Trophoblast cell (in vitro differentiated cells and primary cell): ENCODE measurements at regions not wholly inside any gene's neighbourhood (a gene's known extent, or its start where the extent isn't known, plus 50 kb on each side); places are given as distances from the start of the nearest gene placed in this dataset.
"Not testable (repeated sequence)": the region's sequence is repeated elsewhere in the genome, so short reads cannot be mapped to it uniquely, and the experiment has no call there.

Experiments used
- DNase-seq, 2 donors: peaks; one replicate each; pipeline ENCODE4 v3.0.0-alpha.2; 2016
- H2AFZ ChIP-seq: 2 replicates; pipeline ENCODE4 v1.6.1; 2013; ENCODE audit warnings: low read length, moderate library complexity, mild to moderate bottlenecking; ENCODE audit not compliant: insufficient read depth, poor library complexity
- H2AK5ac ChIP-seq: 2 replicates; pipeline ENCODE4 v1.6.1; 2013; ENCODE audit warnings: mild to moderate bottlenecking, low read length
- H2BK120ac ChIP-seq: 2 replicates; pipeline ENCODE4 v1.6.1; 2013; ENCODE audit warnings: low read length, mild to moderate bottlenecking, moderate library complexity; ENCODE audit not compliant: insufficient read depth, poor library complexity
- H2BK12ac ChIP-seq: 2 replicates; pipeline ENCODE4 v1.6.1; 2013; ENCODE audit warnings: mild to moderate bottlenecking, low read length, moderate library complexity
- H2BK5ac ChIP-seq: 2 replicates; pipeline ENCODE4 v1.6.1; 2013; ENCODE audit warnings: low read length, low read depth, moderate library complexity, mild to moderate bottlenecking; ENCODE audit not compliant: poor library complexity
- H3K14ac ChIP-seq: 2 replicates; pipeline ENCODE4 v1.6.1; 2013; ENCODE audit warnings: mild to moderate bottlenecking, low read length
- H3K18ac ChIP-seq: 2 replicates; pipeline ENCODE4 v1.6.1; 2013; ENCODE audit warnings: mild to moderate bottlenecking, low read length
- H3K23ac ChIP-seq: 2 replicates; pipeline ENCODE4 v1.6.1; 2013; ENCODE audit warnings: low read length
- H3K27ac ChIP-seq: 2 replicates; pipeline ENCODE4 v1.5.1; 2013; ENCODE audit warnings: low read depth, mild to moderate bottlenecking, inconsistent platforms, low read length, moderate library complexity
- H3K27me3 ChIP-seq: 2 replicates; pipeline ENCODE4 v1.6.1; 2013; ENCODE audit warnings: inconsistent platforms, mild to moderate bottlenecking, low read length, moderate library complexity; ENCODE audit not compliant: insufficient read depth
- H3K36me3 ChIP-seq, 2 experiments: 1 replicate in 1 of 2; 2 replicates in 1 of 2; pipeline ENCODE4 v1.6.1; 2013; ENCODE audit warnings: low read length in 2 of 2, mild to moderate bottlenecking in 2 of 2, moderate library complexity in 1 of 2; ENCODE audit not compliant: insufficient read depth in 2 of 2, control insufficient read depth in 1 of 2
- H3K4ac ChIP-seq: 2 replicates; pipeline ENCODE4 v1.6.1; 2013; ENCODE audit warnings: low read depth, mild to moderate bottlenecking, low read length, moderate library complexity
- H3K4me1 ChIP-seq, 2 experiments: 1 replicate in 1 of 2; 2 replicates in 1 of 2; pipeline ENCODE4 v1.6.1; 2013; ENCODE audit warnings: low read length in 2 of 2, mild to moderate bottlenecking in 2 of 2, moderate library complexity in 1 of 2; ENCODE audit not compliant: insufficient read depth in 2 of 2, control insufficient read depth in 1 of 2
- H3K4me2 ChIP-seq: 2 replicates; pipeline ENCODE4 v1.6.1; 2013; ENCODE audit warnings: inconsistent platforms, mild to moderate bottlenecking, low read length, moderate library complexity
- H3K4me3 ChIP-seq: 2 replicates; pipeline ENCODE4 v1.5.1; 2013; ENCODE audit warnings: mild to moderate bottlenecking, low read depth, low read length, inconsistent platforms
- H3K79me1 ChIP-seq: one replicate; pipeline ENCODE4 v1.6.1; 2013; ENCODE audit warnings: low read length
- H3K79me2 ChIP-seq: 2 replicates; pipeline ENCODE4 v1.6.1; 2013; ENCODE audit warnings: low read length, mild to moderate bottlenecking; ENCODE audit not compliant: control insufficient read depth, insufficient read depth, poor library complexity
- H3K9ac ChIP-seq: 2 replicates; pipeline ENCODE4 v1.6.1; 2013; ENCODE audit warnings: mild to moderate bottlenecking, low read length
- H3K9me3 ChIP-seq: 2 replicates; pipeline ENCODE4 v1.6.1; 2013; ENCODE audit warnings: low read depth, mild to moderate bottlenecking, control low read depth, inconsistent platforms, low read length; ENCODE audit not compliant: insufficient read depth
- H4K12ac ChIP-seq: 2 replicates; pipeline ENCODE4 v1.6.1; 2013; ENCODE audit warnings: low read depth, mild to moderate bottlenecking, low read length, moderate library complexity
- H4K8ac ChIP-seq: 2 replicates; pipeline ENCODE4 v1.6.1; 2013; ENCODE audit warnings: low read depth, mild to moderate bottlenecking, low read length, moderate library complexity
- H4K91ac ChIP-seq: one replicate; pipeline ENCODE4 v1.6.1; 2013; ENCODE audit warnings: low read depth, mild to moderate bottlenecking, low read length, moderate library complexity
- WGBS: extraction: QIAGEN DNeasy Blood & Tissue Kit; methylation state at CpG from one replicate; pipeline ENCODE4 v1.1.7; 2013; ENCODE audit warnings: missing lambda C conversion rate; ENCODE audit not compliant: insufficient read length, insufficient coverage; ENCODE audit errors: extremely low coverage; 5-methylcytosine and 5-hydroxymethylcytosine counted together

GRCh38 chr10:64810046-64810445 lies 1288.8 kb downstream of the REEP3 start:
- not testable (repeated sequence) for DNase-seq, H3K27ac ChIP-seq, H2AK5ac ChIP-seq, H3K9me3 ChIP-seq, H3K4me1 ChIP-seq, H3K79me2 ChIP-seq, H3K27me3 ChIP-seq, H3K79me1 ChIP-seq, H3K4ac ChIP-seq, H3K9ac ChIP-seq, H3K36me3 ChIP-seq, H3K4me3 ChIP-seq, H2BK120ac ChIP-seq, H3K4me2 ChIP-seq, H3K23ac ChIP-seq, H3K14ac ChIP-seq, H2BK5ac ChIP-seq
- H4K91ac ChIP-seq = peak overlapping the region; percentile 68
- WGBS = no CpG with 5 or more reads among the region's 4 CpGs
- H2BK12ac ChIP-seq = peak overlapping the region; percentile 92
- H3K18ac ChIP-seq = peak overlapping the region; percentile 65
- peak overlapping the region; percentile 62 for H4K12ac ChIP-seq
- peak overlapping the region; percentile 54 for H2AFZ ChIP-seq
- peak overlapping the region; percentile 93 for H4K8ac ChIP-seq

- Histone ChIP-seq H2BK120ac (no peak overlapping the region), H2AK5ac (no peak overlapping the region), H4K91ac (no peak overlapping the region), H2AFZ (no peak overlapping the region), H3K4ac (no peak overlapping the region), H3K4me1 (peaks cover 8 to 9% of the 10 kb centered on the region in 2 experiments), H2BK12ac (no peak overlapping the region), H3K79me1 (peaks cover 5% of the 10 kb centered on the region), H3K27ac (no peak overlapping the region), H3K27me3 (no peaks in the 10 kb centered on the region), H4K8ac (no peak overlapping the region), H3K36me3 (peaks cover 0 to 2% of the 10 kb centered on the region in 2 experiments), H2BK5ac (no peak overlapping the region), H3K9me3 (no peaks in the 10 kb centered on the region), H3K18ac (no peak overlapping the region), H3K23ac (no peak overlapping the region), H3K9ac (no peak overlapping the region), H3K4me2 (no peak overlapping the region), H3K79me2 (no peaks in the 10 kb centered on the region), H4K12ac (no peak overlapping the region), H3K4me3 (no peak overlapping the region), H3K14ac (no peak overlapping the region)
- DNase-seq = no peak
- no CpG with 5 or more reads among the region's 2 CpGs for WGBS
Observed at GRCh38 chr10:64813391-64813790, 1292.2 kb downstream of the REEP3 start.

GRCh38 chr10:64814201-64814600 lies 1293.0 kb downstream of the REEP3 start:
- Histone ChIP-seq H4K8ac (no peak overlapping the region), H2BK120ac (no peak overlapping the region), H3K23ac (no peak overlapping the region), H3K4me3 (no peak overlapping the region), H3K9me3 (no peaks in the 10 kb centered on the region), H2AK5ac (no peak overlapping the region), H3K4ac (no peak overlapping the region), H4K12ac (no peak overlapping the region), H3K79me1 (peaks cover 5% of the 10 kb centered on the region), H3K36me3 (peaks cover 0 to 2% of the 10 kb centered on the region in 2 experiments), H4K91ac (no peak overlapping the region), H3K14ac (no peak overlapping the region), H3K4me2 (no peak overlapping the region), H3K27ac (no peak overlapping the region), H2AFZ (no peak overlapping the region), H2BK12ac (no peak overlapping the region), H3K9ac (no peak overlapping the region), H3K4me1 (peaks cover 8 to 9% of the 10 kb centered on the region in 2 experiments), H2BK5ac (no peak overlapping the region), H3K18ac (no peak overlapping the region), H3K27me3 (no peaks in the 10 kb centered on the region), H3K79me2 (no peaks in the 10 kb centered on the region)
- DNase-seq = no peak
- WGBS = no CpG with 5 or more reads among the region's 2 CpGs

- no peaks in the 10 kb centered on the region for H3K79me2 ChIP-seq
- no peaks in the 10 kb centered on the region for H3K36me3 ChIP-seq
- DNase-seq = no peak
- H2BK12ac ChIP-seq = no peak overlapping the region
- H3K27me3 ChIP-seq = no peaks in the 10 kb centered on the region
- H4K8ac ChIP-seq = no peak overlapping the region
- no peak overlapping the region for H3K4me2 ChIP-seq
- no peak overlapping the region for H3K23ac ChIP-seq
- H3K14ac ChIP-seq = no peak overlapping the region
- H3K79me1 ChIP-seq = no peaks in the 10 kb centered on the region
- no peak overlapping the region for H3K4ac ChIP-seq
- no peak overlapping the region for H2BK120ac ChIP-seq
- H3K27ac ChIP-seq = no peak overlapping the region
- H2AFZ ChIP-seq = no peak overlapping the region
- H4K12ac ChIP-seq = no peak overlapping the region
- no peak overlapping the region for H2BK5ac ChIP-seq
- H4K91ac ChIP-seq = no peak overlapping the region
- H3K4me3 ChIP-seq = no peak overlapping the region
- no peak overlapping the region for H3K18ac ChIP-seq
- H3K9ac ChIP-seq = no peak overlapping the region
- no CpG with 5 or more reads among the region's 3 CpGs for WGBS
- H3K4me1 ChIP-seq = no peaks in the 10 kb centered on the region
- no peaks in the 10 kb centered on the region for H3K9me3 ChIP-seq
- no peak overlapping the region for H2AK5ac ChIP-seq
Observed at GRCh38 chr10:64829888-64830412, 1308.7 kb downstream of the REEP3 start.
